IMR-90 (cell line): ENCODE measurements at regions not wholly inside any gene's neighbourhood (a gene's known extent, or its start where the extent isn't known, plus 50 kb on each side); places are given as distances from the start of the nearest gene placed in this dataset.

Experiments
- BHLHE40 ChIP-seq: fragments of 150-350 bp; IDR thresholded peaks from 2 replicates; pipeline ENCODE4 v1.6.1; 2016; ENCODE audit warnings: mild to moderate bottlenecking, low read depth, low read length
- CEBPB ChIP-seq: IDR thresholded peaks from 2 replicates; pipeline ENCODE4 v1.6.1; 2012; ENCODE audit warnings: low read depth, low read length, improper control_type of control experiment
- CHD1 ChIP-seq: IDR thresholded peaks from 2 replicates; pipeline ENCODE4 v1.6.1; 2012; ENCODE audit warnings: low read depth, low read length, improper control_type of control experiment
- CTCF ChIP-seq: conservative IDR thresholded peaks from 2 replicates; pipeline ENCODE4 v1.5.1; 2012; ENCODE audit warnings: mild to moderate bottlenecking, low read depth, low read length, improper control_type of control experiment
- ELK1 ChIP-seq: fragments of 150-350 bp; IDR thresholded peaks from 2 replicates; pipeline ENCODE4 v1.6.1; 2016; ENCODE audit warnings: low read depth, mild to moderate bottlenecking, low read length, moderate library complexity, borderline replicate concordance
- FOS ChIP-seq: fragments of 150-350 bp; IDR thresholded peaks from 2 replicates; pipeline ENCODE4 v1.6.1; 2016; ENCODE audit warnings: low read depth, low read length
- MXI1 ChIP-seq: IDR thresholded peaks from 2 replicates; pipeline ENCODE4 v1.6.1; 2012; ENCODE audit warnings: low read depth, mild to moderate bottlenecking, low read length, moderate library complexity, borderline replicate concordance
- POLR2A ChIP-seq: IDR thresholded peaks from 2 replicates; pipeline ENCODE4 v1.6.1; 2012; ENCODE audit warnings: mild to moderate bottlenecking, low read depth, low read length
- RAD21 ChIP-seq: IDR thresholded peaks from 2 replicates; pipeline ENCODE4 v1.6.1; 2012; ENCODE audit warnings: low read length, improper control_type of control experiment
- RFX5 ChIP-seq: IDR thresholded peaks from 2 replicates; pipeline ENCODE4 v1.8.0; 2012; ENCODE audit warnings: low read depth, mild to moderate bottlenecking, low read length, moderate library complexity
- SMC3 ChIP-seq: fragments of 150-350 bp; IDR thresholded peaks from 2 replicates; pipeline ENCODE4 v1.6.1; 2016; ENCODE audit warnings: low read depth, mild to moderate bottlenecking, antibody characterized with exemption, low read length, moderate library complexity
- USF2 ChIP-seq: fragments of 150-350 bp; IDR thresholded peaks from 2 replicates; pipeline ENCODE4 v1.6.1; 2017; ENCODE audit warnings: mild to moderate bottlenecking, antibody characterized with exemption, low read length, low read depth

GRCh38 chr1:221416142-221416541, 325.7 kb downstream of the DUSP10 start:
- TF ChIP-seq CTCF: no peak
- no peak for TF ChIP-seq ELK1
- no peak for TF ChIP-seq POLR2A
- no peak for TF ChIP-seq MXI1
- TF ChIP-seq RAD21: no peak
- no peak for TF ChIP-seq USF2
- no peak for TF ChIP-seq BHLHE40
- no peak for TF ChIP-seq CHD1
- TF ChIP-seq RFX5: no peak
- no peak for TF ChIP-seq CEBPB
- no peak for TF ChIP-seq FOS
- TF ChIP-seq SMC3: no peak
